HG03060 (cell line): ENCODE measurements at regions not wholly inside any gene's neighbourhood (a gene's known extent, or its start where the extent isn't known, plus 50 kb on each side); places are given as distances from the start of the nearest gene placed in this dataset.

Source experiments
- ATAC-seq: cut with Tn5 transposase; IDR thresholded peaks from one replicate; pipeline ENCODE4 v1.9.1; 2021; ENCODE audit warnings: low read depth, moderate number of reproducible peaks; ENCODE audit not compliant: unreplicated experiment

- ATAC-seq, result no peak
Observed at GRCh38 chr3:182597621-182598041, 195.7 kb upstream of the ATP11B start.

GRCh38 chr3:182601597-182601996, 191.7 kb upstream of the ATP11B start:
- no peak for ATAC-seq

GRCh38 chr3:182603501-182603900, 189.8 kb upstream of the ATP11B start:
- no peak for ATAC-seq

GRCh38 chr3:182605882-182606611, 187.3 kb upstream of the ATP11B start:
- no peak for ATAC-seq

GRCh38 chr3:182606905-182607504, 186.3 kb upstream of the ATP11B start:
- ATAC-seq, result no peak

GRCh38 chr3:182608832-182609231, 184.5 kb upstream of the ATP11B start:
- ATAC-seq, result no peak

- ATAC-seq, result no peak
Observed at GRCh38 chr3:182609575-182610156, 183.6 kb upstream of the ATP11B start.

GRCh38 chr3:182612332-182612731, 181.0 kb upstream of the ATP11B start:
- ATAC-seq, result no peak

- ATAC-seq, result no peak
Observed at GRCh38 chr3:182617500-182617899, 175.8 kb upstream of the ATP11B start.

- ATAC-seq, result no peak
Observed at GRCh38 chr3:182618085-182618732, 175.1 kb upstream of the ATP11B start.

- ATAC-seq, result no peak
Observed at GRCh38 chr3:182618981-182619591, 174.2 kb upstream of the ATP11B start.

- ATAC-seq, result no peak
Observed at GRCh38 chr3:182620723-182621434, 172.4 kb upstream of the ATP11B start.

GRCh38 chr3:182621435-182622240, 171.7 kb upstream of the ATP11B start:
- ATAC-seq, result no peak

GRCh38 chr3:182622241-182622545, 171.1 kb upstream of the ATP11B start:
- no peak for ATAC-seq

GRCh38 chr3:182626484-182627467, 166.5 kb upstream of the ATP11B start:
- ATAC-seq, result no peak

- no peak for ATAC-seq
Observed at GRCh38 chr3:182628531-182628930, 164.8 kb upstream of the ATP11B start.

GRCh38 chr3:182629521-182629920, 163.8 kb upstream of the ATP11B start:
- no peak for ATAC-seq

GRCh38 chr3:182631183-182632076, 161.9 kb upstream of the ATP11B start:
- ATAC-seq, result no peak
